Astrocyte of the cerebellum (primary cell): ENCODE measurements at regions not wholly inside any gene's neighbourhood (a gene's known extent, or its start where the extent isn't known, plus 50 kb on each side); places are given as distances from the start of the nearest gene placed in this dataset.

Experiments used
- DNase-seq: peaks from one replicate; pipeline ENCODE4 v3.0.0-alpha.2; 2011; ENCODE audit warnings: low read depth
- H3K4me3 ChIP-seq: 2 replicates; pipeline ENCODE4 v1.5.1; 2011; ENCODE audit warnings: mild to moderate bottlenecking, low read depth, low read length, moderate library complexity
- in situ Hi-C: cut with HindIII; loops from 2 replicates; pipeline ENCODE4 v1.10.0; 2017; ENCODE audit warnings: low sequenced_read_pairs
- TF ChIP-seq, protein P1 (sequence below): IDR thresholded peaks from 2 replicates; pipeline ENCODE4 v1.5.1; 2012; ENCODE audit warnings: low read length, low read depth, moderate library complexity, mild to moderate bottlenecking; ENCODE audit errors: missing control alignments

DNA sequence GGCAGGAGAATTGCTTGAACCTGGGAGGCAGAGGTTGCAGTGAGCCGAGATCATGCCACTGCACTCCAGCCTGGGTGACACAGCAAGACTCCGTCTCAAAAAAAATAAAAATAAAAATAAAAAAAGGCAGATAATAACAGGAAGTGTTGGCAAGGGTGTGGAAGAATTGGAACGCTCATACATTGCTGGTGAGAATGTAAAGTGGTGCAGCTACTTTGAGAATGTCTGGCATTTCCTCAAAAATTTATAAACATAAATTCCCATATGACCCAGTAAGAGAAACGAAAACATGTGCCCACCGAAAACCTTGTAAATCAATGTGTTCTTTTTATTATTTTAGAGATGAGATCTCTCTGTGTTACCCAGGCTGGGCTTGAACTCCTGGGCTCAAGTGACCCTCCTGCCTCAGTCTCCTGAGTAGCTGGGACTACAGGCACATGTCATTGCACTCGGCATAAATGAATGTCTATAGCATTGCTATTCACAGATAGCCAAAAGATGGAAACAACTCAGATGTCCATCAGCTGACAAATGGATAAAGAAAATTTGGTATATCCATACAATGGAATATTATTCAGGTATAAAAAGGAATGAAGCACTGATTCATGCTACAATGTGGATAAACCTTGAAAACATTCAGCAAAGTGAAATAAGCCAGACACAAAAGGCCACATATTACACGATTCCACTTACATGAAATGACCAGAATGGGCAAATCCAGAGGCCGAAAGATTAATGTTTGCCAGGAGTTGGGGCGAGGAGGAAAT lies 63.7 kb upstream of the PLAC1 start:
- DNase-seq = no peak
- no peak overlapping the region for H3K4me3 ChIP-seq
- in situ Hi-C loops = no loop called here
- TF ChIP-seq, protein P1, sequence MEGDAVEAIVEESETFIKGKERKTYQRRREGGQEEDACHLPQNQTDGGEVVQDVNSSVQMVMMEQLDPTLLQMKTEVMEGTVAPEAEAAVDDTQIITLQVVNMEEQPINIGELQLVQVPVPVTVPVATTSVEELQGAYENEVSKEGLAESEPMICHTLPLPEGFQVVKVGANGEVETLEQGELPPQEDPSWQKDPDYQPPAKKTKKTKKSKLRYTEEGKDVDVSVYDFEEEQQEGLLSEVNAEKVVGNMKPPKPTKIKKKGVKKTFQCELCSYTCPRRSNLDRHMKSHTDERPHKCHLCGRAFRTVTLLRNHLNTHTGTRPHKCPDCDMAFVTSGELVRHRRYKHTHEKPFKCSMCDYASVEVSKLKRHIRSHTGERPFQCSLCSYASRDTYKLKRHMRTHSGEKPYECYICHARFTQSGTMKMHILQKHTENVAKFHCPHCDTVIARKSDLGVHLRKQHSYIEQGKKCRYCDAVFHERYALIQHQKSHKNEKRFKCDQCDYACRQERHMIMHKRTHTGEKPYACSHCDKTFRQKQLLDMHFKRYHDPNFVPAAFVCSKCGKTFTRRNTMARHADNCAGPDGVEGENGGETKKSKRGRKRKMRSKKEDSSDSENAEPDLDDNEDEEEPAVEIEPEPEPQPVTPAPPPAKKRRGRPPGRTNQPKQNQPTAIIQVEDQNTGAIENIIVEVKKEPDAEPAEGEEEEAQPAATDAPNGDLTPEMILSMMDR = no peak

DNA sequence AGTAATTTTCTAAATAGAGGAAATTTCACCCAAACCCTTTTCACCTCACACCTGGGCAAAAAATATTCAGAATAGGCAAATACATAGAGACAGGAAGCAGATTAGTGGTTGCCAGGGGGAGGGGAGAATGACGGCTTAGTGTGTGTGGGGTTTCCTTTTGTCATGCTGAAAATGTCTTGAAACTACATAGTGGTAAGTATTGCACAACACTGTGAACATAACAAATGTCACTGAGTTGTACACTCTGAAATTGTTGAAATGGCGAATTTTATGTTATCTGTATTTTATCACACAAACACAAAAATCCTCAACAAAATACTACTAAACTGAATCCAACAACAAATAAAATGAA lies 60.7 kb upstream of the PLAC1 start:
- no peak for DNase-seq
- in situ Hi-C loops = no loop called here
- no peak overlapping the region for H3K4me3 ChIP-seq
- TF ChIP-seq, protein P1 = no peak

DNA sequence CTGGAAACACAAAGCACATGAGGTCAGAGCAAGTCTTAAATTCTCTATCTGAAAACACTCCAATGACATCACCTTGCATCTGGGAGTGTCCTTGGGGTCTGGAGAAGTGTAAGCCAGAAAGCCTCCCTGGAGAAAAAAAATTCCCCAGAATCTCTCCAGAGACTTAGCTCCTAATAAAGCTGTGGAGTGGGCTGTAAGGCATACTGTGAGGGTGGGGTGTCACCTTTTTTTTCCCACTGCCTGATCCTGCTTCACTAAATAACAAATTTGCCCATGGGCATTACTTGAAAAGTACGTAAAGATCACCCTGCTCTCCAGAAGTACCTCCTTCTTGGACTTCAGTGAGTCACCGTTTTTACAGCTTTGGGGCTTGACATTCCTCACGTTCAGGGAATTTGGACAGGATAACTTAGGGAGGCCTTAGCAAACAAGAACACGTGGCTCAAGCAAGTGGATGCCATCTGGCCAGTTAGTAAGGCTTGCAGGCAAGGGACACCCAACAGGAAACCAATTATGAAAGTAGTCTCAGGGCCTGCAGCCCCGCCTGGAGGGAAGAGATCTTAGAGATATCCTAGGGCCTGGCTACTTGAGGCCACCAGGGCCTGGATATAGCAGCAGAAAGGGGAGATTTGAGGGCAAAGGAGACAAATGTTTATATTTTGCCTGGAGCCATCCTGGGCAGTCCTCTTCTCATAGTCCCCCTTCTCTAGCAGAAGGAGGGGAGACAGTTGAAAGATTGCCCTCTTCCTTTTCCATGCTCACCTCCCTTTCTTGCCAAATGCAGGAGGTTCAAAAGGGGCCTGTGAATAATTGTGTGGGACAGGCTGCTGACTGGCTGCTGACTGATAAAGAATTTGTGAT lies 60.1 kb upstream of the PLAC1 start:
- TF ChIP-seq, protein P1 = no peak
- no peak overlapping the region for H3K4me3 ChIP-seq
- in situ Hi-C loops = no loop called here
- DNase-seq = peak; percentile 63

DNA sequence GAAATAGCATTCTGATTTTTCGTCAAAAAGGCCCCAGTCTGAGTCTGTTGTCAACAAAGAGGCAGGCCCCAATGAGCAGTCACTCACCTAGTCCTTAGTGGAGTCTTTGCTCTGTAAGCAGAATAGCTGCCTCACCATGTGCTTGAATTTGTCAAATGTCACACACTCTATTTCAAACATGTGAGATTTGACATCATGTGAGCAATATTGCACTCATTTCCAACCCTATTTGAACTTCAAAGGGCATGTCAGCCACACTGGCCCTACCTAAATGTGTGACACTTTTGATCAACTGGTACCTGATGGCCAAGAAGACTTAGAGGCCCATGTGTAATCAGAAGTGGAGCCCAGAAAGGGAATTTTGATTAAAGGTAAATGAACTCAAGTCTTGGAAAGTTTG lies 59.4 kb upstream of the PLAC1 start:
- no peak overlapping the region for H3K4me3 ChIP-seq
- in situ Hi-C loops = no loop called here
- TF ChIP-seq, protein P1 = no peak
- no peak for DNase-seq

DNA sequence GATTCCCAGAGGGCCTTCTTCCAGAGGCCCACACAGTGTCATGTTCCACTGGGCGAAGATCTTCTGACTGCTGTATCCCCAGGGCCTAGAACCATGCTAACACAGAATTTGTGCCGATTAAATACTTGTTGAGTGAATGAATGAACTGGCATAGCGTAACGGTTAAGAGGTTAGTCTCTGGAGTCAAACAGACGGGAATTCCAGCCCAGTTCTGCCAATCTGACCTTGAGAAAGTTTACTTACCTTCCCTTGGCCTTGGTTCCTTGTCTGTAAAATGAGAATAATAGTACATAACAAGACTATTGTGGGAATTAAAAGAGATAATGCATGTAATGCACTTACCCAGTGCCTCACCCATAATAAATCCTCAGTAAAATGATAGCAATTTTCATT lies 58.3 kb upstream of the PLAC1 start:
- no peak for DNase-seq
- no peak overlapping the region for H3K4me3 ChIP-seq
- in situ Hi-C loops = no loop called here
- TF ChIP-seq, protein P1 = no peak

DNA sequence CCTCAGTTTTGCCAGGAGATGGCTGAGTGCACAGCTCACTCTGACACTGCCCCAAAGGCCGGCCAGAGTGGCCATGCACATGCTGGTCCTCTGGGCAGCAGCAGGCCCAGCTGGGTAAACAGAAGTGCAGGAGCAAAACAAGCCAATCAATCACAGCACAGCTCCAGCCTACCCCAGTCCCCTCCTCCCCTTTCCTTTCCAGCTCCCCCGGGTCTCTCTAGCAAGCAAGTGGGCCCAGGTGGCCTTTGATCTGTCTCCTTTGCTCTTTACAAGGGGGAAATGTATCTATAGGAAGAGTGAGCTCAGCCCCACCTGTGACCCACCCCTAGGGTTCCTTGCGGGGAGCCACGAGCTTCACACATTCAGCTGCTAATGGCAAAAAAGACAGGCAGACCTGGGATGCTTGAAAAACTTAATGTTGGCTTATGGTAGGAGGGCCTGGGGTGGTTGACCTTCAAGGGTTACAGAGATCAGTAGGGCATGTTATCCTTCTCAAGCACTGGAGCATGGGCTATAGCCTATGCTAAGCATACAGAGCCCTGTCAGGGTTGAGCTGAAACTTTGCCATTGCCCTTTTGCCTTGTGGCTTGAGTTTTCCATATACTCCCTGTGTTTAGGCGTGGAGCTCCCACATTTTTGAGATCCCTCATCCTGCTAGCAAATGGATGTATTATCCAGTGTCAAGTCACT lies 57.8 kb upstream of the PLAC1 start:
- no peak overlapping the region for H3K4me3 ChIP-seq
- in situ Hi-C loops = no loop called here
- no peak for DNase-seq
- TF ChIP-seq, protein P1 = no peak
